Thyroid gland (tissue), 4 donors: ENCODE measurements at regions not wholly inside any gene's neighbourhood (a gene's known extent, or its start where the extent isn't known, plus 50 kb on each side); places are given as distances from the start of the nearest gene placed in this dataset.

ENCODE experiments used
- DNase-seq, 2 donors: peaks; one replicate each; pipeline ENCODE4 v3.0.0-alpha.2; 2019
- H3K27ac ChIP-seq, 3 donors: fragments of 200-600 bp; sonication (generic); 1 replicate in 2 of 3; 2 replicates in 1 of 3; pipeline ENCODE4 v1.5.1; 2016 to 2019; ENCODE audit warnings: mild to moderate bottlenecking in 1 of 3, moderate library complexity in 1 of 3
- H3K27me3 ChIP-seq: fragments of 200-600 bp; sonication (generic); one replicate; pipeline ENCODE4 v1.5.1; 2019
- H3K36me3 ChIP-seq, 2 donors: fragments of 200-600 bp; sonication (generic); one replicate each; pipeline ENCODE4 v1.5.1; 2016 to 2019
- H3K4me1 ChIP-seq, 2 donors: fragments of 200-600 bp; sonication (generic); one replicate each; pipeline ENCODE4 v1.5.1; 2017 to 2019
- H3K4me3 ChIP-seq, 3 donors: fragments of 200-600 bp; sonication (generic); replicated peaks in 1 of 3; 1 replicate in 2 of 3; 2 replicates in 1 of 3; pipeline ENCODE4 v1.5.1; 2016; ENCODE audit warnings: mild to moderate bottlenecking in 1 of 3
- H3K9me3 ChIP-seq: fragments of 200-600 bp; sonication (generic); one replicate; pipeline ENCODE4 v1.5.1; 2017
- CTCF ChIP-seq, 6 experiments: fragments of 200-600 bp in 3 of 6; fragments of 450-650 bp in 3 of 6; sonication (generic) in 3 of 6; IDR thresholded peaks; one replicate each; pipeline ENCODE4 v1.5.1; 2016 to 2019; ENCODE audit warnings: antibody characterized with exemption in 6 of 6, mild to moderate bottlenecking in 2 of 6, inconsistent platforms in 1 of 6, moderate library complexity in 1 of 6
- POLR2A ChIP-seq, 2 donors: fragments of 450-650 bp; IDR thresholded peaks; one replicate each; pipeline ENCODE4 v1.6.1; 2017; ENCODE audit warnings: antibody characterized with exemption in 2 of 2, mild to moderate bottlenecking in 2 of 2, moderate library complexity in 1 of 2
- WGBS, 2 donors: methylation state at CpG; one replicate each; pipeline ENCODE4 v1.1.5; 2017; 5-methylcytosine and 5-hydroxymethylcytosine counted together
- intact Hi-C: fragments of 100-400 bp; cut with DNase I; formaldehyde crosslinking; loops from one replicate; pipeline ENCODE4 v1.15.1; 2023

GRCh38 chr12:5294274-5295070, 137.4 kb upstream of the NTF3 start:
- no peaks in the 10 kb centered on the region for H3K9me3 ChIP-seq
- DNase-seq: no peak
- no peak for TF ChIP-seq POLR2A (IDR thresholded peaks at IDR 0.05)
- no peak for TF ChIP-seq CTCF (IDR thresholded peaks at IDR 0.05)
- no peak overlapping the region for H3K4me3 ChIP-seq
- intact Hi-C loops: no loop called here
- no peak overlapping the region for H3K27ac ChIP-seq
- H3K36me3 ChIP-seq: no peaks in the 10 kb centered on the region
- WGBS, 2 donors: 85 to 86% methylated on average over 11 of the region's 11 CpGs
- H3K27me3 ChIP-seq: no peaks in the 10 kb centered on the region
- H3K4me1 ChIP-seq: no peaks in the 10 kb centered on the region

GRCh38 chr12:5295151-5295550, 136.8 kb upstream of the NTF3 start:
- no peak for TF ChIP-seq POLR2A (IDR thresholded peaks at IDR 0.05)
- TF ChIP-seq CTCF (IDR thresholded peaks at IDR 0.05): no peak
- H3K9me3 ChIP-seq: no peaks in the 10 kb centered on the region
- 90 to 92% methylated on average over 3 of the region's 3 CpGs for WGBS, 2 donors

GRCh38 chr12:5295996-5296395, 135.9 kb upstream of the NTF3 start:
- Histone ChIP-seq H3K4me1 (no peaks in the 10 kb centered on the region), H3K9me3 (no peaks in the 10 kb centered on the region), H3K4me3 (no peak overlapping the region), H3K27ac (no peak overlapping the region), H3K27me3 (no peaks in the 10 kb centered on the region), H3K36me3 (no peaks in the 10 kb centered on the region)
- WGBS, 2 donors: 90 to 94% methylated on average over 2 of the region's 2 CpGs
- DNase-seq: no peak
- no peak for TF ChIP-seq CTCF (IDR thresholded peaks at IDR 0.05)
- intact Hi-C loops: no loop called here

More at GRCh38 chr12:5295151-5295550, 136.8 kb upstream of the NTF3 start:
- Histone ChIP-seq H3K4me1 (no peaks in the 10 kb centered on the region), H3K4me3 (no peak overlapping the region), H3K27ac (no peak overlapping the region), H3K36me3 (no peaks in the 10 kb centered on the region), H3K27me3 (no peaks in the 10 kb centered on the region)
- intact Hi-C loops: no loop called here
- no peak for DNase-seq

- intact Hi-C loops: no loop called here
- no peaks in the 10 kb centered on the region for H3K27me3 ChIP-seq
- H3K27ac ChIP-seq: no peak overlapping the region
- TF ChIP-seq POLR2A (IDR thresholded peaks at IDR 0.05): no peak
- TF ChIP-seq CTCF (IDR thresholded peaks at IDR 0.05): no peak
- no peaks in the 10 kb centered on the region for H3K4me1 ChIP-seq
- no peak overlapping the region for H3K4me3 ChIP-seq
- DNase-seq: no peak
- no peaks in the 10 kb centered on the region for H3K36me3 ChIP-seq
- no peaks in the 10 kb centered on the region for H3K9me3 ChIP-seq
Observed at GRCh38 chr12:5301539-5301938, 130.4 kb upstream of the NTF3 start.

- H3K4me3 ChIP-seq: no peak overlapping the region
- WGBS, 2 donors: 69 to 83% methylated on average over 7 of the region's 7 CpGs
Observed at GRCh38 chr12:5305425-5305824, 126.5 kb upstream of the NTF3 start.

More at GRCh38 chr12:5305425-5305824, 126.5 kb upstream of the NTF3 start:
- Histone ChIP-seq H3K36me3 (no peaks in the 10 kb centered on the region), H3K9me3 (no peaks in the 10 kb centered on the region), H3K27ac (no peak overlapping the region), H3K27me3 (no peaks in the 10 kb centered on the region), H3K4me1 (peaks cover 0 to 5% of the 10 kb centered on the region in 2 donors)
- TF ChIP-seq CTCF (IDR thresholded peaks at IDR 0.05): no peak
- no peak for DNase-seq
- intact Hi-C loops: no loop called here
